ENCODE measurements at regions not wholly inside any gene's neighbourhood (a gene's known extent, or its start where the extent isn't known, plus 50 kb on each side); places are given as distances from the start of the nearest gene placed in this dataset.

GRCh38 chr14:99043267-99043615, 228.8 kb downstream of the BCL11B start:
- Histone ChIP-seq H3K9me3 (no peaks in the 10 kb centered on the region), H3K4me3 (no peak overlapping the region), H3K36me3 (no peaks in the 10 kb centered on the region), H3K27ac (no peak overlapping the region), H3K4me1 (peaks cover 0 to under 1% of the 10 kb centered on the region in 2 donors), H3K27me3 (no peaks in the 10 kb centered on the region)
- intact Hi-C loops (cut with DNase I; ENCODE audit: low total_unique reads): no loop called here
- no peak for TF ChIP-seq POLR2AphosphoS5 (IDR thresholded peaks at IDR 0.05)
- no peak for TF ChIP-seq POLR2A (IDR thresholded peaks at IDR 0.05)
- no peak for TF ChIP-seq CTCF (IDR thresholded peaks at IDR 0.05)
- no peak for DNase-seq (ENCODE audit: low spot score in 2 of 2)

GRCh38 chr14:99043756-99044155, 228.2 kb downstream of the BCL11B start:
- Histone ChIP-seq H3K4me3 (no peak overlapping the region), H3K9me3 (no peaks in the 10 kb centered on the region), H3K36me3 (no peaks in the 10 kb centered on the region), H3K27ac (no peak overlapping the region), H3K27me3 (no peaks in the 10 kb centered on the region), H3K4me1 (peaks cover 0 to 3% of the 10 kb centered on the region in 2 donors)
- no peak for TF ChIP-seq CTCF (IDR thresholded peaks at IDR 0.05)
- TF ChIP-seq POLR2AphosphoS5 (IDR thresholded peaks at IDR 0.05): no peak
- no peak for TF ChIP-seq POLR2A (IDR thresholded peaks at IDR 0.05)
- intact Hi-C loops (cut with DNase I; ENCODE audit: low total_unique reads): no loop called here
- no peak for DNase-seq (ENCODE audit: low spot score in 2 of 2)

- TF ChIP-seq CTCF (IDR thresholded peaks at IDR 0.05): no peak
- Histone ChIP-seq H3K4me1 (peaks cover 0 to 3% of the 10 kb centered on the region in 2 donors), H3K4me3 (no peak overlapping the region), H3K9me3 (peaks cover 0 to 15% of the 10 kb centered on the region in 2 donors), H3K36me3 (no peaks in the 10 kb centered on the region), H3K27ac (peak overlapping the region; percentile 32 to 54), H3K27me3 (no peaks in the 10 kb centered on the region)
- intact Hi-C loops (cut with DNase I; ENCODE audit: low total_unique reads): no loop called here
- DNase-seq (ENCODE audit: low spot score in 2 of 2): no peak
These were observed 224.5 kb downstream of the BCL11B start for GRCh38 chr14:99047441-99048031.

GRCh38 chr14:99050309-99050708, 221.7 kb downstream of the BCL11B start:
- Histone ChIP-seq H3K27ac (no peak overlapping the region), H3K36me3 (no peaks in the 10 kb centered on the region), H3K4me3 (no peak overlapping the region), H3K9me3 (peaks cover 0 to 28% of the 10 kb centered on the region in 2 donors), H3K4me1 (peaks cover 0 to 3% of the 10 kb centered on the region in 2 donors), H3K27me3 (no peaks in the 10 kb centered on the region)
- no peak for DNase-seq (ENCODE audit: low spot score in 2 of 2)
- intact Hi-C loops (cut with DNase I; ENCODE audit: low total_unique reads): no loop called here
- TF ChIP-seq CTCF (IDR thresholded peaks at IDR 0.05) (no peak), POLR2A (IDR thresholded peaks at IDR 0.05) (no peak), POLR2AphosphoS5 (IDR thresholded peaks at IDR 0.05) (no peak)

- no peaks in the 10 kb centered on the region for H3K27me3 ChIP-seq
- no peak for DNase-seq (ENCODE audit: low spot score in 2 of 2)
- H3K9me3 ChIP-seq: peaks cover 0 to 28% of the 10 kb centered on the region in 2 donors
- no peaks in the 10 kb centered on the region for H3K36me3 ChIP-seq
- peaks cover 0 to 3% of the 10 kb centered on the region in 2 donors for H3K4me1 ChIP-seq
- intact Hi-C loops (cut with DNase I; ENCODE audit: low total_unique reads): no loop called here
- H3K27ac ChIP-seq: no peak overlapping the region
- H3K4me3 ChIP-seq: no peak overlapping the region
- TF ChIP-seq CTCF (IDR thresholded peaks at IDR 0.05): no peak
- TF ChIP-seq POLR2A (IDR thresholded peaks at IDR 0.05): no peak
- TF ChIP-seq POLR2AphosphoS5 (IDR thresholded peaks at IDR 0.05): no peak
These were observed 219.5 kb downstream of the BCL11B start for GRCh38 chr14:99052467-99052866.

Data from breast epithelium (tissue), 4 donors.